Activated CD4-positive, alpha-beta T cell treated with anti-CD3 and anti-CD28 coated beads for 36 hours (primary cell): ENCODE measurements at regions not wholly inside any gene's neighbourhood (a gene's known extent, or its start where the extent isn't known, plus 50 kb on each side); places are given as distances from the start of the nearest gene placed in this dataset.

Experiments used
- ATAC-seq: fragments of 200-7000 bp; cut with Tn5 transposase; one replicate; pipeline ENCODE4 v1.10.0; 2021; ENCODE audit warnings: mild to moderate bottlenecking, moderate library complexity
- CTCF ChIA-PET: fragments of 350-600 bp; sonication (Branson Sonifier 250); formaldehyde crosslinking; loops from one replicate; lab custom pipeline; 2021; ENCODE audit warnings: antibody characterized with exemption; lab: Charles Lee
- POLR2A ChIA-PET: fragments of 350-600 bp; sonication (Branson Sonifier 250); formaldehyde crosslinking; loops from one replicate; lab custom pipeline; 2021; ENCODE audit warnings: antibody characterized with exemption, inconsistent platforms; lab: Charles Lee
- DNase-seq: peaks from one replicate; pipeline ENCODE4 v3.0.0-alpha.2; 2020
- H3K27ac Mint-ChIP-seq: one replicate; pipeline ENCODE4 v1.8.0; 2021; ENCODE audit warnings: mixed read lengths
- H3K27me3 Mint-ChIP-seq: one replicate; pipeline ENCODE4 v1.8.0; 2021; ENCODE audit warnings: mixed read lengths
- H3K36me3 Mint-ChIP-seq: one replicate; pipeline ENCODE4 v1.8.0; 2021; ENCODE audit warnings: low read depth, mixed read lengths
- H3K4me1 Mint-ChIP-seq: one replicate; pipeline ENCODE4 v1.8.0; 2021; ENCODE audit warnings: mixed read lengths
- H3K4me3 Mint-ChIP-seq: one replicate; pipeline ENCODE4 v1.8.0; 2021; ENCODE audit warnings: mild to moderate bottlenecking, moderate library complexity, mixed read lengths
- H3K9me3 Mint-ChIP-seq: one replicate; pipeline ENCODE4 v1.8.0; 2021; ENCODE audit warnings: low read depth, mixed read lengths
- intact Hi-C, 2 experiments: fragments of 100-400 bp; cut with DNase I in 1 of 2; cut with micrococcal nuclease in 1 of 2; formaldehyde crosslinking; loops; one replicate each; pipeline versions ENCODE4 v1.14.2 to v1.15.1; 2022 to 2024; cut with DNase I, micrococcal nuclease

DNA sequence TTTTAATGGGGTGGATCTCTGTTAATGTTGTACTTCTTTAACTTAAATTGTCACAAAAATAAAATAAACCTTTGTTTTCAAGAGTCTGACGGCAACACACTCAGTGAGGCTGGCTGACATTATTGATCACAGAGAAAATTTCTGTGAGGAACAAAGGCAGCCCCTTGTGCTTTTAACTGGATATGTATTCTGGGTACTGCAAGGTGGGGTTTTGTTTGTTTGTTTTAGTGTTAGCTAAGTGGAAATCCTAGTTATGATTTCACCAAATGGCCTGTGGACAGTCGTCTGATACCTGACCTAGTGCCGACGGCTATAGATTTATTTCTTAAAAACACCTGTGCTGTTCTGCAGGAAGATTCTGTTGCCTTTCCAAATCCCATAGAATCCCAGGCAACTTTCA is 1329.5 kb upstream of the ZEB2 start:
- CTCF ChIA-PET = interaction anchor here (0.6 kb wide), 1 partner anchor 12 kb away, joined by 3 read pairs; no protein-coding TSS in a partner anchor
- POLR2A ChIA-PET = no interaction called here
- intact Hi-C loops = no loop called here
- no peaks in the 10 kb centered on the region for H3K4me1 Mint-ChIP-seq
- no peaks in the 10 kb centered on the region for H3K27me3 Mint-ChIP-seq
- DNase-seq (no peak), ATAC-seq (no peak)
- H3K36me3 Mint-ChIP-seq = no peaks in the 10 kb centered on the region
- H3K4me3 Mint-ChIP-seq = no peak overlapping the region
- no peak overlapping the region for H3K27ac Mint-ChIP-seq
- H3K9me3 Mint-ChIP-seq = no peaks in the 10 kb centered on the region

DNA sequence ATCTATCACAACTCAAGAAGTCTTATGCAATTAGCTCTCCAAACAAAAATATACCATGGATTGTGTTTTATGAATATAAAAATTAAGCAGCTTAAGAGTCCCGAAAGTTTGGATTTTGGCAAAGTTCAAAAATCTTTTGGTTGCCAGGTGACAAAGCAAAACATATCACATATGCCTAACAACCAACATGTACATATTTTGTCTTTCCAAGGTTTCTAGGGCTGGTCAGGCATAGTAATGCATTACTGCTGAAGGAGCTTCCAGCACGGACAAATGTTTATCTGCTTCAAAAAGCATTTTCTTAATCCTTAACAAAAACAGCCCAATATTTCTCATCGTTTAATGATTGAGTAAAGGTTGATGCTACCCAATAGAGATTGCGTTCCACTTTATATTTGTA is 1327.1 kb upstream of the ZEB2 start:
- ChIA-PET CTCF (no interaction called here), POLR2A (no interaction called here)
- Mint-ChIP-seq H3K4me1 (no peaks in the 10 kb centered on the region), H3K27me3 (no peaks in the 10 kb centered on the region), H3K4me3 (no peak overlapping the region), H3K36me3 (no peaks in the 10 kb centered on the region), H3K27ac (no peak overlapping the region), H3K9me3 (no peaks in the 10 kb centered on the region)
- ATAC-seq = no peak
- no peak for DNase-seq
- intact Hi-C loops = no loop called here

DNA sequence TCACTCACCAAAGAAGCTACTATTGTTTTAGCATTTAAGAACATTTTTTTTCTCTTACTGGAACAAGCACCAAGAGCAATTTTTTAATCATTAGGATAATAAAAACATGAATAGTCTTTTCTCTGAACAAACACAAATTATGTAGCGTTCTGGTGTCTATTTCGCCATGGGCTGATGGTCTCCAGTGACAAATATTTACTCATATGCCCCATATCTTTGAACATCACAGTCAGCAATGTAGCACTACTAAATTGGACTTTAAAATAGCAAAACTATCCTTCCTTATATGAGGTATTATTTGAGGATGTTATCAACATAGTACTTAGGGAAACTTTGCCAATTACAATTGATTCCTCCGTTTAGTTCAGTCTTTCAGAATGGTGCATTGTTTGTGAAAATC is 1326.0 kb upstream of the ZEB2 start:
- H3K27me3 Mint-ChIP-seq = no peaks in the 10 kb centered on the region
- no peaks in the 10 kb centered on the region for H3K9me3 Mint-ChIP-seq
- no peak overlapping the region for H3K27ac Mint-ChIP-seq
- no peak overlapping the region for H3K4me3 Mint-ChIP-seq
- CTCF ChIA-PET = no interaction called here
- intact Hi-C loops = no loop called here
- DNase-seq (no peak), ATAC-seq (no peak)
- no peaks in the 10 kb centered on the region for H3K36me3 Mint-ChIP-seq
- no peaks in the 10 kb centered on the region for H3K4me1 Mint-ChIP-seq
- POLR2A ChIA-PET = no interaction called here

DNA sequence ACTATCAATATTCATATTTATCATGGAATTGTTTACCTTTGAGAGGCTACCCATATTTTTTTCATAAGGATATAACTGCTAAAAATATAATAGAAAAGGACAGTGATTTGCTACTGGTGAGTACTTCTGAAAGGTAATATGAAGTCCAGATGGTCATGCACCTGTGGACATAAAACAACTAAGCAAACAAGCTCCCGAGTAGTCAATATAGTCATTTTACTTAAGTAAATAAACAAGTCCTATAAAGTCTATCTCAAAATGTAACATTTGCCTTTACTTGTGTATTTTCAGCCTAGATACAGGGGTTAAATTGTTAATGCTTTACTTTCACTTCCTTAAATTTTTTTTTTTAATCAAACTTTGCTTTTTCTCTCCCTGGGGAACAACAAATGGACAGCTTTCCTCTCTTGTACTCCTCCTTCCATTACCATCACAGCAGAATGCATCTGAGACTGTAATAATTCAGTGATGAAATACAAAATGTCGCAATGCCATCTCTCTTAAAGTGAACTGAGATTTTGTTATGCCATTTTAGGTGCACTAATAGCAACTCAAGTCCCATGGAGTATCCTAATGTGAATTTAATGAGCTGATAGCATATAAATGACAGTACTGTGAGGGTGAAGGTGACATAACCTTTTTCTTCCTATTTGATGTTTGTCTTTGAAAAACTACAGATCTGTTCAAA is 1325.4 kb upstream of the ZEB2 start:
- POLR2A ChIA-PET = no interaction called here
- Mint-ChIP-seq H3K27ac (no peak overlapping the region), H3K9me3 (no peaks in the 10 kb centered on the region), H3K36me3 (no peaks in the 10 kb centered on the region), H3K4me3 (no peak overlapping the region), H3K4me1 (no peaks in the 10 kb centered on the region), H3K27me3 (no peaks in the 10 kb centered on the region)
- CTCF ChIA-PET = no interaction called here
- intact Hi-C loops = no loop called here
- ATAC-seq (no peak), DNase-seq (no peak)

DNA sequence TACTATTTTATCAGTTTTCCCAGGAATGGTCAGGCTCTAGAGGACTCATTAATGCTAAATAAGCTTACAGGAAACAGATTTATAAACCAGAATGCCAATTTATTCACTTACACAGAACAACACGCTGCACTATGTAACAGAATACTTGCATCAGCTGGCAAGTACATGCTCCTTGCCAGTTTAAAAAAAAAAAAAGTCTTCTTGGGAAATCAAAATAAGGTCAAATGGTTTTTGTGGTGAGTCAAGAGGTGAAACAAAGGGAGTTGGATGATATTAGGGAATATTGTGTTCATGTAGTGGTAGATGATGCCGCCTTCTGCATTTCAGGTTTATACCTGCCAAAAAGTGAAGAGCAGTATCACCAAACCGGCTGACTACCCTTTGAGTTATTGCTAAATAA is 1322.1 kb upstream of the ZEB2 start:
- no peak for DNase-seq
- CTCF ChIA-PET = no interaction called here
- POLR2A ChIA-PET = no interaction called here
- no peak for ATAC-seq
- Mint-ChIP-seq H3K9me3 (no peaks in the 10 kb centered on the region), H3K4me1 (no peaks in the 10 kb centered on the region), H3K36me3 (no peaks in the 10 kb centered on the region), H3K4me3 (no peak overlapping the region), H3K27ac (no peak overlapping the region), H3K27me3 (no peaks in the 10 kb centered on the region)
- intact Hi-C loops = no loop called here

DNA sequence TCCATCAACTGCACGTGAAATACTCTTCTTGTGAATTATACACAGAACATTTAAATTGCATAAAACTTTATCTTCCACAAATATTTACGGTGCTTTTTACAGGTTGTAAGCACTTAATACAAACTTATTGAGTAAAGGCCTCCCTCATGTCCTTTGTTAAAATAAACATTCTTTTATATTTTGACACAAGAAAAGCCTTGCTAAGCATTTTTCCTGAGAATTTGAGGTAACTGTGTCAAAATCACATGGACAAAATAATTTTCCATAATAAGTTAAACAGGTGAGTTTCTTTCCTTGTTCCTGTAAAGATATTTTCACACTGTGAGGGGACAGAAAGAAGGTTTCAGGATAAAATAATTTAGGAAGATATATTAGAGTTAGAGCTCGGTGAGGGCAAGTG is 1317.1 kb upstream of the ZEB2 start:
- no peaks in the 10 kb centered on the region for H3K4me1 Mint-ChIP-seq
- H3K27ac Mint-ChIP-seq = no peak overlapping the region
- ChIA-PET POLR2A (no interaction called here), CTCF (no interaction called here)
- ATAC-seq = no peak
- H3K36me3 Mint-ChIP-seq = no peaks in the 10 kb centered on the region
- DNase-seq = no peak
- no peak overlapping the region for H3K4me3 Mint-ChIP-seq
- H3K9me3 Mint-ChIP-seq = no peaks in the 10 kb centered on the region
- intact Hi-C loops = no loop called here
- no peaks in the 10 kb centered on the region for H3K27me3 Mint-ChIP-seq

DNA sequence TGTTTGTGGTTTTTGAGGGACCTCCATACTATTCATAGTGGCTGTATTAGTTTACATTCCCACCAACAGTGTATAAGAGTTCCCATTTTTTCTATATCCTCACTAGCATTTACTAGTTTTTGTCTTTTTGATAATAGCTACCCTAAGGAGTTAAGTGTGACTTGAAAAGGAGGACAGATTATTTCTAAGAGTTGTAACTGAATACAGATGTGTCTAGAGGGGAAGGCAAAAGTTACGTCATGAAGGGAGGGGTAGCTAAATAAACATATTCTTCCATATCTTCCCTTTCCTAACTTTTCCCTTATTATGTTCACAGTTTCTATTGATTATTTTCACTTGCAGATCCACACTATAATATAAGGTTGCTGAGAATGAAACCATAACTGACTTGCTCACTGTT is 1315.7 kb upstream of the ZEB2 start:
- CTCF ChIA-PET = no interaction called here
- H3K4me1 Mint-ChIP-seq = no peaks in the 10 kb centered on the region
- H3K27ac Mint-ChIP-seq = no peak overlapping the region
- H3K9me3 Mint-ChIP-seq = no peaks in the 10 kb centered on the region
- H3K36me3 Mint-ChIP-seq = no peaks in the 10 kb centered on the region
- ATAC-seq (no peak), DNase-seq (no peak)
- H3K4me3 Mint-ChIP-seq = no peak overlapping the region
- no peaks in the 10 kb centered on the region for H3K27me3 Mint-ChIP-seq
- POLR2A ChIA-PET = no interaction called here
- intact Hi-C loops = no loop called here

DNA sequence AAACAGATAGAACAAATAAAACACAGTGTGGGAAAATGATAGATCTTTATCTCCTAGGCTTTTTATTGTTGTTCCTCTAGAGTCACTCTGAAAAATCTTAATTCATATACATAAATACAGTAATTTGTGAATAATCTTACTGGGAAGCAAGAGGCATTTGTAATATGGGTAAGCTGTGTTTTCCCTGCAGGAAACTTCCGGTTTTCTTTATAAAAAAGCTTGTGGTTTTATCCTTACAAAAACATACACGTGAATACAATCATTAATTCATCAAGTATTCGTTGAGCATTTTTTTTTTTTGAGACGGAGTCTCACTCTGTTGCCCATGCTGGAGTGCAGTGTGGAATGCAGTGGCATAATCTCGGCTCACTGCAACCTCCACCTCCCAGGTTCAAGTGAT is 1312.8 kb upstream of the ZEB2 start:
- no peaks in the 10 kb centered on the region for H3K36me3 Mint-ChIP-seq
- intact Hi-C loops = no loop called here

DNA sequence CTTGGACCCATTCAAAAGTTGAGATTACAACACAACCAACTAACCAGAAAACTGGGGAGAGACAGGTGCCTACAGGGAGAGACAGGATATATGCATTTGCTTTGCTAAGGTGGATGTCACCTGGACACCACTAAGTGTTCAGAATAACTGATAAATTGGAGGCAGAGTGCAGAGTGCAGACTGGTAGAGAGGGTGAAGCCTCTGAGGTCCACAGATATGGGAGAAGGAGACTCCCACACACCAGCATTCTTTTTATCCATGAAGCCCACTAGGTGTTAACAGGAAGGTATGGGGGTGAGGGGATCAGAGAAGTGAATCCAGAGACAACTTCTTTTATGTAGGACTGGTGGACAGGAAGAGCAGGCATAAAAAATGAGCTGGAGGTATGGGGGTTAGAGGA is 1310.0 kb upstream of the ZEB2 start:
- no peaks in the 10 kb centered on the region for H3K4me1 Mint-ChIP-seq
- intact Hi-C loops = no loop called here
- DNase-seq (no peak), ATAC-seq (no peak)
- H3K9me3 Mint-ChIP-seq = no peaks in the 10 kb centered on the region
- no peak overlapping the region for H3K27ac Mint-ChIP-seq
- peaks cover 4% of the 10 kb centered on the region for H3K27me3 Mint-ChIP-seq
- H3K36me3 Mint-ChIP-seq = no peaks in the 10 kb centered on the region
- no peak overlapping the region for H3K4me3 Mint-ChIP-seq
- ChIA-PET POLR2A (no interaction called here), CTCF (no interaction called here)

More for the DNA sequence above, 1312.8 kb upstream of the ZEB2 start:
- ATAC-seq = no peak
- ChIA-PET CTCF (no interaction called here), POLR2A (no interaction called here)
- Mint-ChIP-seq H3K27ac (no peak overlapping the region), H3K9me3 (no peaks in the 10 kb centered on the region), H3K27me3 (no peaks in the 10 kb centered on the region), H3K4me1 (no peaks in the 10 kb centered on the region), H3K4me3 (no peak overlapping the region)
- DNase-seq = no peak

DNA sequence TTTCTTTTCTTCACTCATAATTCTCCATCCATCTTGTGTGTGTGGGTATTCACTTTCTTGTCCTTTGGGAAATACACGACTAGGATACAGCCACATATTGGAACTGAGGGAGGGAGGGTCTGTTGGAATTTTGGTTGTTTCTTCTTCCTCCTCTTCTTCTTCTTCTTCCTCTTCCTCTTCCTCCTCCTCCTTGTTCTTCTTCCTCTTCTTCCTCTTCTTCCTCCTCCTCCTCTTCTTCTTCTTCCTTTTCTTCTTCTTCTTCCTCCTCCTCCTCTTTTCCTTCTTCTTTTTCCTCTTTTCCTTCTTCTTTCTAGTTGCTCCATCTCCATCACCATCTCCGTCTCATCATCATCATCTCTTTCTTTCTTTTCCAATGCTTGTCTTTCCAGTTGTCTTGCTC is 1307.3 kb upstream of the ZEB2 start:
- H3K36me3 Mint-ChIP-seq = no peaks in the 10 kb centered on the region

DNA sequence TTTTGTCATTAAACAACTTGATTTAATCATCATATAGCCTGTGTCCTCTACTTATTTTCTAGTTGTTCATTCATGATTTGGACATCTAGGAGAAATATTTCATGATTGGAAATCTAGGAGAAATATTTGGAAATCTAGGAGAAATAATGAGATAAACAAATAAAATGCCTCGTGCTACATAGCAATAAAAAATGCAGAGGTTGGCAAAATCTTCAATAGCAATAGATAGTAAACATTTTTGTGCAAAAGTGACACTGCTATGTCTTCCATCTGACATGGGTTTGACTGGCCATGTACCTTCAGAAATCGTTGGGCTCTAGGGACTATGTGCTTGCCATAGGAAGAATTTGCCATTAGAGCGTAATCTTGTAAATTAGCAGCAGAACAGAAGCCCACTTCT is 1304.5 kb upstream of the ZEB2 start:
- ChIA-PET CTCF (no interaction called here), POLR2A (no interaction called here)
- H3K27ac Mint-ChIP-seq = no peak overlapping the region
- no peaks in the 10 kb centered on the region for H3K36me3 Mint-ChIP-seq
- H3K27me3 Mint-ChIP-seq = peaks cover 4% of the 10 kb centered on the region
- ATAC-seq (no peak), DNase-seq (no peak)
- no peak overlapping the region for H3K4me3 Mint-ChIP-seq
- intact Hi-C loops = no loop called here
- no peaks in the 10 kb centered on the region for H3K9me3 Mint-ChIP-seq
- no peaks in the 10 kb centered on the region for H3K4me1 Mint-ChIP-seq

More for the DNA sequence above, 1307.3 kb upstream of the ZEB2 start:
- intact Hi-C loops = no loop called here
- no peaks in the 10 kb centered on the region for H3K9me3 Mint-ChIP-seq
- H3K27ac Mint-ChIP-seq = no peak overlapping the region
- H3K4me1 Mint-ChIP-seq = no peaks in the 10 kb centered on the region
- POLR2A ChIA-PET = no interaction called here
- DNase-seq (no peak), ATAC-seq (no peak)
- CTCF ChIA-PET = no interaction called here
- peaks cover 4% of the 10 kb centered on the region for H3K27me3 Mint-ChIP-seq
- H3K4me3 Mint-ChIP-seq = no peak overlapping the region

DNA sequence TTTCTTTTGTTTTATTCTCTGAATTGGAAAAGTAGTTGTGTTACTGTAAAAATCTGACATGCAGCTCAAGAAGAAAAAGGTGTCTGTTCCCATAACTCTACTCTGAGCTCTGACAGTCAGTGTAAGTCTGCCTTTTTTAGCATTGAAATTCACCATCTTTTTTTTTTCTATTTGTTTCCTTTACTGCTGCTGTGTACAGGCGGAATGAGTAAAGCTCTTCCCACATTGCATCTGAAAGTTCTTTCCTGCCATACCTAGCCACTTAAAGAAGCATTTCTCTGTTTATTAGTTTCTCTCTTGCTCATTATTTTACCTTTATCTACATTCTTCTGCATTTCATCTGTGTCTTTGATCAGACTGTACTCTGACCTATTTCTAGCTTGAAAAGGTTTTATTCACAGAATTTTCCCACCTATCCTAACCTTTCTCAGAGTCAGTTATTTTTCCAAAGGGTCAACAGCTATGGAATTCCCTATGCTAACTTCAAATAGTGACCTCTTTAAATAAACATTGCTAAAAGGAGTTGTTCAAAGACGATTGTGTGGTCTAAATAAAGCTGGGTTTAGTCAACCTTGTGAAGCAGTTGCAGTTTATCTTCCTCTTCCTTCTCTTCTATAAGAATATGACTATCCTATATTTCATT is 1303.1 kb upstream of the ZEB2 start:
- H3K4me1 Mint-ChIP-seq = no peaks in the 10 kb centered on the region
- ATAC-seq = no peak
- no peaks in the 10 kb centered on the region for H3K9me3 Mint-ChIP-seq
- intact Hi-C loops = no loop called here
- CTCF ChIA-PET = no interaction called here
- no peak overlapping the region for H3K27ac Mint-ChIP-seq
- POLR2A ChIA-PET = no interaction called here
- no peak overlapping the region for H3K4me3 Mint-ChIP-seq
- no peaks in the 10 kb centered on the region for H3K36me3 Mint-ChIP-seq
- peaks cover 4% of the 10 kb centered on the region for H3K27me3 Mint-ChIP-seq
- DNase-seq = no peak
